Daoy (cell line): ENCODE measurements at regions not wholly inside any gene's neighbourhood (a gene's known extent, or its start where the extent isn't known, plus 50 kb on each side); places are given as distances from the start of the nearest gene placed in this dataset.
A peak's percentile ranks its signal among the peaks of the same experiment; 100 is the strongest.

Experiments used
- DNase-seq: peaks from one replicate; pipeline ENCODE4 v3.0.0-alpha.2; 2015; ENCODE audit warnings: low read depth

- peak; percentile 39 for DNase-seq
These were observed 54.0 kb upstream of the SLIT3 start for GRCh38 chr5:169354921-169355320.

GRCh38 chr5:169354263-169354662, 53.3 kb upstream of the SLIT3 start:
- DNase-seq, result peak; percentile 78

- DNase-seq, result no peak
These were observed 52.0 kb upstream of the SLIT3 start for GRCh38 chr5:169352901-169353300.

GRCh38 chr5:169351721-169352120, 50.8 kb upstream of the SLIT3 start:
- DNase-seq, result no peak

GRCh38 chr5:169350759-169351240, 49.9 kb upstream of the SLIT3 start:
- DNase-seq, result peak; percentile 100
